Inferior parietal cortex (tissue), 1 donor: ENCODE measurements at regions not wholly inside any gene's neighbourhood (a gene's known extent, or its start where the extent isn't known, plus 50 kb on each side); places are given as distances from the start of the nearest gene placed in this dataset.
"Not testable (repeated sequence)": the region's sequence is repeated elsewhere in the genome, so short reads cannot be mapped to it uniquely, and the experiment has no call there.

Experiments
- DNase-seq: peaks from one replicate; pipeline ENCODE4 v3.0.0-alpha.2; 2016; ENCODE audit errors: extremely low spot score

DNA sequence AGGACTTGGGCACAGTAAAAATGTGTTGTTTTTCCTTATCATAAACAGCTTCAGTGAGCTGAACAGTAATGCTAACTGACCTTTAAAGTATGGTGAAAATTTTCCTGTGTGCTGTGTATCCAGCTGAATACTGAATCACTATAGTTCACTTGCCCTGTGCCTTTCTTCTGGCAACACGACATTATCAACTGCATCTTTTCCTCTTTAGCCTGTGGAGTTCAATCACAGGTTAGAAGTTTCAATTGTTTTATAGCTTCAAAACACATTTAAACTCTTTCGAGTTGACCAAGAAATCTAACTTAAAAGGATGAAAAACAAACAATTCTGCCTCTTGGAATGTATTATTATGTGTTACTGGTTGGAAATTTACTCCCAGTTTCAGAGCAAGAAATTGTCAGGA is 1120.7 kb upstream of the ALCAM start:
- no peak for DNase-seq

GRCh38 chr3:104257486-104257885 is 1109.2 kb upstream of the ALCAM start:
- no peak for DNase-seq

DNA sequence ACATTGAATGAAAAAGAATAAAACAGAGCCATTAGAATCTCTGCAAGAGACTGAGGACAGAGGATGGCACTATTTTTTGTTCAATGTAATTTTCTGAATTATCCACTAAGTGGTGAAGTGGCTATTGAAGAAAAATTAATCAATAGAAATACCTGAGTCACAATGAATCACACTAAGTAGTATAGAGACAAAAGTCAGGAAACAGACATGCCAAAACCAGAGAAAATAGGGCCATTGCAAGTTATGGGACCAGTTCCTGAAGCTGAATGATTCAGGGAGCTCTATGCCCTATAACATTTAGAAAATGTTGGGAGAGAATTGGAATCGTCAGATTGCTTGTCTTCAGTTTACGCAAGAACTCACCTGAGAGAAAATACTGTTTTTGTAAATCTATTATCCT is 1103.2 kb upstream of the ALCAM start:
- DNase-seq = no peak

GRCh38 chr3:104266219-104266618 is 1100.5 kb upstream of the ALCAM start:
- DNase-seq = not testable (repeated sequence)

- no peak for DNase-seq
Observed at GRCh38 chr3:104269771-104270170, 1096.9 kb upstream of the ALCAM start.

- peak; percentile 59 for DNase-seq
Observed at GRCh38 chr3:104273046-104273649, 1093.6 kb upstream of the ALCAM start.

DNA sequence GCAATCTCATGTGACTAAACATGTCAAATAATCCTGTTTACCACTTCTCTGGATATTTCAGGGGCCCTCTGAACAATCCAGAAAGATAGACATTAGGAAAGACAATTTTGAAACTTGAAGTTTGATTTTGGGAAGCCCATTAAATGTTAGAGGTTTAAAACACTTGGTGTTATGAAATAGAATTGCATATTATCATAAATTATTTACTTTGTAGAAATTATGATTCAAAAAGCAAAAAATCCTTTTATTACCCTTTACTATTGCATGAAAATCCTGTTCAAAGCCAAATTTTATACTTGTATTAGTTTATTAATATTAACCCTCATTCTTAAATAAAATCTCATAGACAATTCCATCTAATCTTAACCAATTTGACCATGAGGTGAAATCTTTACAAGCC is 1091.5 kb upstream of the ALCAM start:
- no peak for DNase-seq

DNA sequence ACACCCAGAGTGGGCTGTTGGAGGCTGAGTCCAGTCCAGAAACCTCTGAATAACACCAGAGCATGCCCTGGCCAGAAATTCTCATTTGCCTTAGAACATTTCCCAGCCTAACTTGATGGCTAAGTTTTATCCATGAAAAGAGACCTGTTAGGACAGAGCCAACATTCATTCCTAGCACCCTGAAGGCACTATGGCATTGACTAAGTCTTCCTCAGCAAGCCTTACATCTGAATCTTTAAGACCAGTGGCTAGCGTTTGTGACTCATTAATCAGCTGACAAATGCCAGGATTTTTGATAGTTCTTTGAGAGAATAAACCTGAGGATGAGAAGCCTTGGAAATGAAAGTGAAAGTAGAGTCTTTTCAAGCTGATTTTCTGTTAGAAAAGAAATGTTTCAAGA is 1087.1 kb upstream of the ALCAM start:
- DNase-seq = no peak

GRCh38 chr3:104281713-104282112 is 1085.0 kb upstream of the ALCAM start:
- DNase-seq = no peak

GRCh38 chr3:104286645-104287044 is 1080.1 kb upstream of the ALCAM start:
- DNase-seq = no peak

- DNase-seq = no peak
Observed at GRCh38 chr3:104291437-104291851, 1075.3 kb upstream of the ALCAM start.

DNA sequence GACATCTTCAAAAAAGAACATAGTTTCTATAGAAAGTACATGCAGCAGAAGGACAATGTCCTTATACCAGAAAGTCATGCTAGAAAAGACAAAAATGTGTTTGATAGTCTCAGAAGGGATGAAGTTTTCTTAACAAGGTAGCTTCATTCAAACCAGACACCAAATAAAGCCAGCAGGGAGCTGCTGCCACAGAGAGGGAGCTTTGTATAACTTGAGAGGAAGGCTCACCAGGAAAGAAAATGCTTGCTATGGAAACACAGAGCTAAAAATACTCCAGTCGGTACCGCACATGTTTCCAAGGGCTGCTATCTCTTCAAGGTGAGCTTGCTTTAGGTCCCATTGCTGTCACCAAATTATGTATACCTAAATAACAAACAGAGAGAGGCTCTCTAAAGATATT is 1074.8 kb upstream of the ALCAM start:
- DNase-seq = peak; percentile 19

DNA sequence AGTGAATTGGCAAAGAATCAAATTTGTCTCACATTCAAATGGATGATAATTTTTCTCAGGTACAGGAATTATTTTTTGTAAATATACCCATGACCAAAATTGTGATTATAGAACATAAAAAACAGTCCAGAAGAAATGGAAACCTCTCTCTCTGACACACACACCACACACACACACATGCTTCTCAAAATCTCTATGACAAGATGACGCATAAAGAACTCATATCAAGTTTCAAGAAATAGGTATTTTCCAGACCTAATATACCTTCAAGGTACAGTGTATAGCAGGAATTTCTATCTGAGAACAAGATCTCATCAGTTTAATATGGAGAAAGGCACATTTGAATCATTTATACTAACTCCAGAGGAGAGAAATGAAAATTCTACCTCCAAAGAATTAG is 1069.1 kb upstream of the ALCAM start:
- DNase-seq = no peak

DNA sequence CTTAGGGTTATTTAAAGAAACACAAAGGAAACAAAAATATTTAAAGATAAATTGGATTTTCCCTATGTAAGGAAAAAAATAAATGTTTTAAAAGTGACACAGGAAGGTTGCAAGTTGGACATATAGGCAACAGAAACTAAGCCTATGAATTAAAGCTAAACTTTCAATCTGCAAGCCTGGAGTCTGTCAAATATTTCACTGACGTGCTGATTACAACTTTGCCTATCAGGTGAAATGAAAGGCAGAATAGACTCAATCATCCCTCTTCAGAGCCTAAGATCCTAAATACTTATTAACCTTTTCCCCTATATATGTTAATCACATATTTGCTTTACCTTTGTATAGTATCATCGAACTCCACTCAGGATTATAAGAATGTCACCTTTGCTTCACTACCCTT is 1068.0 kb upstream of the ALCAM start:
- no peak for DNase-seq

DNA sequence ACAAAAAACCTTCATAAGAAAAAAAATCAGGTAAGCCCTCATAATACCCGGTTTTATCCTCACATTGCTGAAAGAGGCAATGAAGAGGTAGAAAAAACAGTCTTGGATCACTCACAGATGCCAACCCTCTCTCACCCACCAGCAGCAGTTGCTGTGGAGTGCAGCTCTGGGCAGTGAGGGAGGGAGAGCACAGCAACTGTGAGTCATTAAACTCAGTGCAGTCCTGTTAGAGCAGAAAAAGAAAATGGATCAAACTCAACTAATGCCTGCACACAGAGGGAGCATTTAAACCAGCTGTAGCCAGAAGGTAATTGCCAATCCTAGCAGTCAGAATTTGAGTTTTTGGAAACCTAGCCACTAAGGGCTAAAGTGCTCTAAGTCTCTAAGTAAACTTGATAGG is 1050.6 kb upstream of the ALCAM start:
- no peak for DNase-seq

- DNase-seq = no peak
Observed at GRCh38 chr3:104323226-104323625, 1043.5 kb upstream of the ALCAM start.

DNA sequence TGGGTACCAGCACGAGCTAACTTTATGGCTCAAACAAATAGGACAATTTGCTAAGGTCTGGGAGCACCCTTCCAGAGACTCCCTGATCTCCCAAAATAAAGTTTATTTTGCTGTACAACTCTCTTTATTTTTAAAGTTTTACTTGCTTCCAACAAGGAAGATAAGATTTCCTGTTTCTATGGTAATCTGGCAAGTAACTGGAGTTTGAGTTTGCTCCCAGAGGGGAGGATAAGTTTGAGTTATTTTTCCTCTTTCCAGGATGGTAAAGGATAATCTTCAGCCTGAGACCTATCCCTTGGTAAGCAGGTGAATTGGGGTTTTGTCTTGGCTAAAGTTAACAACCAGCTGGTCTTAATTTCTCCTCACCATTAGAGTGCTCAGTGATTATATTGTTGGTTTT is 1019.4 kb upstream of the ALCAM start:
- no peak for DNase-seq

- no peak for DNase-seq
Observed at GRCh38 chr3:104349836-104350235, 1016.9 kb upstream of the ALCAM start.

DNA sequence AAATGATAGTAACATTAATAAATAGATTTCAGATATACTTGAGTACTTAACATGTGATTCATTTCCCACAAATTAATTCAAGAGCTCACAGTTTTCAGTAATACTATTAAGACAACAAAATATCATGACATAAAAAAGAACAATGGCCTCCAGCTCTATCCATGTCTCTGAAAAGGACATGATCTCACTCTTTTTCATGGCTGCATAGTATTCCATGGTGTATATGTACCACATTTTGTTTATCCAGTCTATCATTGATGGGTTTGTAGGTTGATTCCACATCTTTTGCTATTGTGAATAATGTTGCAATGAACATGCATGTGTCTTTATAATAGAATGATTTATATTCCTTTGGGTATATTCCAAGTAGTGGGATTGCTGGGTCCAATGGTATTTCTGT is 1012.8 kb upstream of the ALCAM start:
- DNase-seq = no peak

GRCh38 chr3:104359546-104359945 is 1007.2 kb upstream of the ALCAM start:
- DNase-seq = no peak

DNA sequence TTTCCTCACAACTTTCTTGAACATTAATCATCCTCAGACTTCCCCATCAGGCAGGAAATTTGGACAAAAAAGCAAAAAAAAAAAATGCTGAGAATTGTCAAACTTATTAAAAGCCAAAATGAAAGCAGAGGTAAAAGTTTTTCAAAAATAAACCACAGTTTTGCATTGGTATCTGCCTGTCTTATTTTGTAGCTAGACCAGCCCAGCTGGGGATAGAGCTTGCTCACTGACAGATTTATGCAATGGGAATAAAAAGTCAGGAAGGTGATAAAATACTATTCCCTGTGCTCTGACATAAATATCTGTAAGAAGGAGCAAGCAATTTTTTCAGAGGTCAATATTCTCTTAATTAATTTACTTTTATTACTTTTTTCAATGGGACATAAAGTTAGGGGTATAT is 1006.7 kb upstream of the ALCAM start:
- no peak for DNase-seq

GRCh38 chr3:104361748-104362147 is 1005.0 kb upstream of the ALCAM start:
- not testable (repeated sequence) for DNase-seq

DNA sequence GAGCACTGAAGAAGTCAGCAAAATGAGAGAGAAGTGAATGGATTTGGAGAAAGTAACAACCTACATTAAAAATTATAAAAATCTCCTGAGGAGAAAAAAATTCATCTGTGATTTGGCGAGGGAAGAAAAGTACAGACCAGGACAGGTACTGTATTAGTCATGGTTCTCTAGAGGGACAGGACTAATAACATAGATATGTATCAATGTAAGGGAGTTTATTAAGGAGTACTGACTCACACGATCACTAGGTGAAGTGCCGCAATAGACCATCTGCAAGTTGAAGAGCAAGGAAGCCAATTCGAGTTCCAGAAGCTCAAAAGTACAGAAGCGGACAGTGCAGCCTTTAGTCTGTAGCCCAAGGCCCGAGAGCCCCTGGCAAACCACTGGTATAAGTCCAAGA is 1004.4 kb upstream of the ALCAM start:
- no peak for DNase-seq

- peak; percentile 3 for DNase-seq
Observed at GRCh38 chr3:104367000-104367399, 999.7 kb upstream of the ALCAM start.
